HG03103 (cell line): ENCODE measurements at regions not wholly inside any gene's neighbourhood (a gene's known extent, or its start where the extent isn't known, plus 50 kb on each side); places are given as distances from the start of the nearest gene placed in this dataset.

ENCODE experiments used
- ATAC-seq: cut with Tn5 transposase; IDR thresholded peaks from one replicate; pipeline ENCODE4 v1.9.1; 2021; ENCODE audit warnings: low read depth; ENCODE audit not compliant: unreplicated experiment

GRCh38 chr1:222306512-222306911 lies 241.4 kb downstream of the HHIPL2 start:
- no peak for ATAC-seq

- ATAC-seq, result no peak
Measured at GRCh38 chr1:222306011-222306410, 241.9 kb downstream of the HHIPL2 start.

- no peak for ATAC-seq
Measured at GRCh38 chr1:222301652-222302051, 246.3 kb downstream of the HHIPL2 start.

GRCh38 chr1:222299524-222299923 lies 248.4 kb downstream of the HHIPL2 start:
- ATAC-seq, result no peak

- ATAC-seq, result no peak
Measured at GRCh38 chr1:222290866-222291265, 257.0 kb downstream of the HHIPL2 start.

GRCh38 chr1:222288053-222288452 lies 259.9 kb downstream of the HHIPL2 start:
- ATAC-seq, result no peak

GRCh38 chr1:222286011-222286410 lies 261.9 kb downstream of the HHIPL2 start:
- no peak for ATAC-seq

- no peak for ATAC-seq
Measured at GRCh38 chr1:222285526-222285925, 262.4 kb downstream of the HHIPL2 start.

GRCh38 chr1:222284466-222284865 lies 263.4 kb downstream of the HHIPL2 start:
- no peak for ATAC-seq

GRCh38 chr1:222283147-222283768 lies 264.6 kb downstream of the HHIPL2 start:
- no peak for ATAC-seq

- no peak for ATAC-seq
Measured at GRCh38 chr1:222279591-222279990, 268.3 kb downstream of the HHIPL2 start.

- no peak for ATAC-seq
Measured at GRCh38 chr1:222278501-222278900, 269.4 kb downstream of the HHIPL2 start.

- ATAC-seq, result no peak
Measured at GRCh38 chr1:222275729-222276465, 272.0 kb downstream of the HHIPL2 start.

GRCh38 chr1:222275001-222275728 lies 272.7 kb downstream of the HHIPL2 start:
- no peak for ATAC-seq

- ATAC-seq, result no peak
Measured at GRCh38 chr1:222266223-222267196, 281.4 kb downstream of the HHIPL2 start.

- no peak for ATAC-seq
Measured at GRCh38 chr1:222263791-222264190, 284.1 kb downstream of the HHIPL2 start.

- no peak for ATAC-seq
Measured at GRCh38 chr1:222257027-222257426, 290.9 kb downstream of the HHIPL2 start.

GRCh38 chr1:222256058-222256457 lies 291.8 kb downstream of the HHIPL2 start:
- ATAC-seq, result no peak

GRCh38 chr1:222252788-222253187 lies 295.1 kb downstream of the HHIPL2 start:
- no peak for ATAC-seq

- ATAC-seq, result no peak
Measured at GRCh38 chr1:222251847-222252246, 296.1 kb downstream of the HHIPL2 start.
